ENCODE measurements at regions not wholly inside any gene's neighbourhood (a gene's known extent, or its start where the extent isn't known, plus 50 kb on each side); places are given as distances from the start of the nearest gene placed in this dataset.

GRCh38 chr20:63081351-63081750 is 74.6 kb upstream of the BHLHE23 start:
- no peak for TF ChIP-seq CTCF (IDR thresholded peaks at IDR 0.05)
- no peak for TF ChIP-seq EZH2 (IDR thresholded peaks at IDR 0.05; ENCODE audit: borderline replicate concordance, insufficient read depth, low read depth, low read length, poor library complexity, severe bottlenecking)

All from B cell (primary cell).